Hepatocyte (in vitro differentiated cells): ENCODE measurements at regions not wholly inside any gene's neighbourhood (a gene's known extent, or its start where the extent isn't known, plus 50 kb on each side); places are given as distances from the start of the nearest gene placed in this dataset.

Experiments
- EZH2 ChIP-seq: fragments of 200-600 bp; sonication (generic); IDR thresholded peaks from 2 replicates; pipeline ENCODE4 v1.6.1; 2016; ENCODE audit warnings: antibody characterized with exemption, mild to moderate bottlenecking, borderline replicate concordance
- TF ChIP-seq, protein P1 (sequence below): fragments of 200-600 bp; sonication (generic); IDR thresholded peaks from 2 replicates; pipeline ENCODE4 v1.5.1; 2016; ENCODE audit warnings: antibody characterized with exemption, mild to moderate bottlenecking; ENCODE audit not compliant: poor library complexity

DNA sequence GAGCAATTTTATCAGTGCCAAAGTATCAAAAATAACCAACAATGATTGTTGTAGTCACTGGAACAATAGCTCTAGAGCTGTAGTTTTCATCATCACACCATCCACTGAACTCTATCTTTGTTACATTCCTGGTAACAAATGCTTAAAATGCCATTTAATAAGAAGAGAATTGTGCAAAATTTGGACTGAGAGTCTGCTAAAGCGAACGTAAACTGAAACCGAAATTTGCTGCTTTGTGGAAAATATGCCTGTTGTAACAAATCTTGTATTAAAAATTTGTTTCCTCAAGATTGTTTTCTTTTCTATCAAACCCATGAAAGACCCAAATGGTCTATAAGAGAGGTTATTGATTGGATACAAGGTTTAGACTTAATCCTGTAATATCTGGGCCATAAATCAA is 109.3 kb upstream of the TECRL start:
- TF ChIP-seq, protein P1, sequence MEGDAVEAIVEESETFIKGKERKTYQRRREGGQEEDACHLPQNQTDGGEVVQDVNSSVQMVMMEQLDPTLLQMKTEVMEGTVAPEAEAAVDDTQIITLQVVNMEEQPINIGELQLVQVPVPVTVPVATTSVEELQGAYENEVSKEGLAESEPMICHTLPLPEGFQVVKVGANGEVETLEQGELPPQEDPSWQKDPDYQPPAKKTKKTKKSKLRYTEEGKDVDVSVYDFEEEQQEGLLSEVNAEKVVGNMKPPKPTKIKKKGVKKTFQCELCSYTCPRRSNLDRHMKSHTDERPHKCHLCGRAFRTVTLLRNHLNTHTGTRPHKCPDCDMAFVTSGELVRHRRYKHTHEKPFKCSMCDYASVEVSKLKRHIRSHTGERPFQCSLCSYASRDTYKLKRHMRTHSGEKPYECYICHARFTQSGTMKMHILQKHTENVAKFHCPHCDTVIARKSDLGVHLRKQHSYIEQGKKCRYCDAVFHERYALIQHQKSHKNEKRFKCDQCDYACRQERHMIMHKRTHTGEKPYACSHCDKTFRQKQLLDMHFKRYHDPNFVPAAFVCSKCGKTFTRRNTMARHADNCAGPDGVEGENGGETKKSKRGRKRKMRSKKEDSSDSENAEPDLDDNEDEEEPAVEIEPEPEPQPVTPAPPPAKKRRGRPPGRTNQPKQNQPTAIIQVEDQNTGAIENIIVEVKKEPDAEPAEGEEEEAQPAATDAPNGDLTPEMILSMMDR = no peak
- TF ChIP-seq EZH2 = no peak
